Calu3 (cell line): ENCODE measurements at regions not wholly inside any gene's neighbourhood (a gene's known extent, or its start where the extent isn't known, plus 50 kb on each side); places are given as distances from the start of the nearest gene placed in this dataset.

Experiments used
- BruUV-seq: library from RNA; stranded (reverse); fragments of 400-500 nt; replicated peaks from 2 replicates; lab custom pipeline; 2021; lab: Mats Ljungman, UMichigan
- CTCF ChIA-PET: fragments of 300-600 bp; sonication (Branson Sonifier 250); formaldehyde crosslinking; loops from one replicate; lab custom pipeline; 2022; ENCODE audit warnings: antibody characterized with exemption; lab: Charles Lee
- DNase-seq: peaks from one replicate; pipeline ENCODE4 v3.0.0; 2022
- H3K27ac Mint-ChIP-seq: one replicate; pipeline ENCODE4 v1.8.0; 2022; ENCODE audit warnings: mixed read lengths; ENCODE audit not compliant: unreplicated experiment
- H3K27me3 Mint-ChIP-seq: one replicate; pipeline ENCODE4 v1.8.0; 2022; ENCODE audit warnings: mixed read lengths; ENCODE audit not compliant: unreplicated experiment
- H3K36me3 Mint-ChIP-seq: one replicate; pipeline ENCODE4 v1.8.0; 2022; ENCODE audit warnings: mild to moderate bottlenecking, moderate library complexity, mixed read lengths; ENCODE audit not compliant: insufficient read depth, unreplicated experiment
- H3K4me1 Mint-ChIP-seq: one replicate; pipeline ENCODE4 v1.8.0; 2022; ENCODE audit warnings: mild to moderate bottlenecking, low read depth, mixed read lengths; ENCODE audit not compliant: unreplicated experiment
- H3K4me3 Mint-ChIP-seq: one replicate; pipeline ENCODE4 v1.8.0; 2022; ENCODE audit warnings: mild to moderate bottlenecking, low read depth, moderate library complexity, mixed read lengths; ENCODE audit not compliant: unreplicated experiment
- H3K9me3 Mint-ChIP-seq: one replicate; pipeline ENCODE4 v1.8.0; 2022; ENCODE audit warnings: low read depth, mixed read lengths; ENCODE audit not compliant: unreplicated experiment
- intact Hi-C: fragments of 100-400 bp; cut with micrococcal nuclease; formaldehyde crosslinking; loops from one replicate; pipeline ENCODE4 v1.10.0; 2022; ENCODE audit not compliant: unreplicated experiment
- TF ChIP-seq, protein P1 (sequence below): fragments of 200-600 bp; IDR thresholded peaks from one replicate; pipeline ENCODE4 v1.8.0; 2022; ENCODE audit warnings: antibody characterized with exemption; ENCODE audit not compliant: unreplicated experiment

DNA sequence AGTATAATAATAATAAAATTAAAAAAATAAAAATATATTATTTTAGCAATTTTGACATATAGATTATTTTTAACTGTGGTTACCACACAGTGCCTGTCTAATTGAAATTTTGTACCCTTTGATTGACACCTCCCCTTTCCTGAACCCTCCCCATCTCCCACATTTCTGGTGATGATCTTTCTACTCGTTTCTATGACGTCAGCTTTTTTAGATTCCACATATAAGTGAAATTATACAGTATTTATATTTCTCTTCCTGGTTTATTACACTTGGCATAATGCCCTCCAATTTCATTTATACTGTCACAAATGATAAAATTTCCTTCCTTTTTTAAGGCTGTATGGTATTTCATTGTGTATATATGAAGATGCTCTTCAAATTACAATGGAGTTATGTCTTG is 258.1 kb upstream of the PTCHD4 start:
- H3K36me3 Mint-ChIP-seq: no peaks in the 10 kb centered on the region
- intact Hi-C loops: no loop called here
- H3K4me3 Mint-ChIP-seq: no peak overlapping the region
- no peaks in the 10 kb centered on the region for H3K27me3 Mint-ChIP-seq
- H3K9me3 Mint-ChIP-seq: peaks cover 3% of the 10 kb centered on the region
- TF ChIP-seq, protein P1, sequence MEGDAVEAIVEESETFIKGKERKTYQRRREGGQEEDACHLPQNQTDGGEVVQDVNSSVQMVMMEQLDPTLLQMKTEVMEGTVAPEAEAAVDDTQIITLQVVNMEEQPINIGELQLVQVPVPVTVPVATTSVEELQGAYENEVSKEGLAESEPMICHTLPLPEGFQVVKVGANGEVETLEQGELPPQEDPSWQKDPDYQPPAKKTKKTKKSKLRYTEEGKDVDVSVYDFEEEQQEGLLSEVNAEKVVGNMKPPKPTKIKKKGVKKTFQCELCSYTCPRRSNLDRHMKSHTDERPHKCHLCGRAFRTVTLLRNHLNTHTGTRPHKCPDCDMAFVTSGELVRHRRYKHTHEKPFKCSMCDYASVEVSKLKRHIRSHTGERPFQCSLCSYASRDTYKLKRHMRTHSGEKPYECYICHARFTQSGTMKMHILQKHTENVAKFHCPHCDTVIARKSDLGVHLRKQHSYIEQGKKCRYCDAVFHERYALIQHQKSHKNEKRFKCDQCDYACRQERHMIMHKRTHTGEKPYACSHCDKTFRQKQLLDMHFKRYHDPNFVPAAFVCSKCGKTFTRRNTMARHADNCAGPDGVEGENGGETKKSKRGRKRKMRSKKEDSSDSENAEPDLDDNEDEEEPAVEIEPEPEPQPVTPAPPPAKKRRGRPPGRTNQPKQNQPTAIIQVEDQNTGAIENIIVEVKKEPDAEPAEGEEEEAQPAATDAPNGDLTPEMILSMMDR: no peak
- no peaks in the 10 kb centered on the region for H3K4me1 Mint-ChIP-seq
- no peak overlapping the region for H3K27ac Mint-ChIP-seq
- CTCF ChIA-PET: no interaction called here
- DNase-seq: no peak
- BruUV-seq: no TSS peak

DNA sequence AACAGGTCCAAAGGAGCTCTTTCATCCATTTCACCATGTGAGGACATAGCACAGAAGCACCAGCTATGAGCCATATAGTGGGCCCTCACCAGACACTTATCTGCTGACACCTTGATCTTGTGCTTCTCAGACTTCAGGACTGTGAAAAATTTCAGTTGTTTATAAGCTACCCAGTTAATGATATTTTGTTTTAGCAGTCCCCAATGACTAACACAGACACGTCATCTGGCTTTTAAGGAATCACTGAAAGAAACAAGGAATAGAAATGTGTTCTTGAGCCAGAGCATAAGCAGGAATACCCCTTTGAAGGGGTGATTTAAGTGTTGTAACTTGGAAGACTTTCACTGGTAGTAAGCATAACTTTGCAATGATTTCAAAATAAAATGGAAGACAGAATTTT is 214.7 kb upstream of the PTCHD4 start:
- DNase-seq: no peak
- TF ChIP-seq, protein P1: no peak
- no peak overlapping the region for H3K27ac Mint-ChIP-seq
- H3K4me1 Mint-ChIP-seq: no peaks in the 10 kb centered on the region
- H3K36me3 Mint-ChIP-seq: no peaks in the 10 kb centered on the region
- CTCF ChIA-PET: no interaction called here
- H3K4me3 Mint-ChIP-seq: no peak overlapping the region
- no peaks in the 10 kb centered on the region for H3K9me3 Mint-ChIP-seq
- H3K27me3 Mint-ChIP-seq: no peaks in the 10 kb centered on the region
- no TSS peak for BruUV-seq
- intact Hi-C loops: no loop called here

DNA sequence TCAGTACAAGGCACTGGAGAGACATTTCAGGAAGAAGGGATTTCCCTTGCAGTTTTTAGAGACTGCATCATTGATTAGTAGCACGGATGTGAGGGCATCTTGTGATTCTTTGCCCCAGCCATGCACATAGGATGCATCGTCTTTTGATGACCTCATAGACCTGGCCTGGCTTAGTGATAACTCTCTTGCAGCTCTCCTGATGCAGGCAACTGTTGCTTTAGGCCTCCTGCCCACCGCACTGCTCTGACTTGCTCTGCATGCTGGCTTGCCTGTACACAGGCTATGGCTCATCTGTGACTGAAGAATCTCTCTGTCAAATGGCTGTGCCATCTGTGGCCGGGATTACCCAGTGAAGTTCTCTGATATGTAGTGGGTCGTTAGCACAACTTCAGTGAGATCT is 207.7 kb upstream of the PTCHD4 start:
- no TSS peak for BruUV-seq

DNA sequence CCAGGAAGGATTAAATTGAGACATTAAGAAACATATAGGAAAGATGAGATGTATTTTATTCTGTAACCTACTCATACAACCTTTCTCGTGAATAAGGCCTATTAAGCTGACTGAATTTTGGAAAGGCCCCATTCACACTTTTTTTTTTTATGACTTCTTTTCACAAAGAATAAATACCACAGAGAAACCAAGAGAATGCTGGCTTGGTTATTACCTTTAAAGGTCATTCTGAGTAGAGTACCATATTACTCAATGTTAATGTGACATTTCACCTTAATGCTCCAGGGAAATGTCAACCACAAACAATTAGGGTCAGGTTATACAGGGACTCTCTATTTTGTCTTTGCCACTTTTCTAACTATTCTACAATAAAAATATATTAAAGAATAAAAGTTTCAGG is 204.9 kb upstream of the PTCHD4 start:
- Mint-ChIP-seq H3K4me1 (no peaks in the 10 kb centered on the region), H3K36me3 (no peaks in the 10 kb centered on the region), H3K27ac (no peak overlapping the region), H3K27me3 (no peaks in the 10 kb centered on the region), H3K9me3 (no peaks in the 10 kb centered on the region), H3K4me3 (no peak overlapping the region)
- BruUV-seq: no TSS peak
- TF ChIP-seq, protein P1: no peak
- intact Hi-C loops: loop anchor here (10.0 kb wide), 1 partner anchor 449 kb away; no protein-coding TSS in a partner anchor
- no peak for DNase-seq
- CTCF ChIA-PET: no interaction called here

More for the DNA sequence above, 207.7 kb upstream of the PTCHD4 start:
- Mint-ChIP-seq H3K36me3 (no peaks in the 10 kb centered on the region), H3K4me3 (no peak overlapping the region), H3K4me1 (no peaks in the 10 kb centered on the region), H3K9me3 (no peaks in the 10 kb centered on the region), H3K27me3 (no peaks in the 10 kb centered on the region), H3K27ac (no peak overlapping the region)
- CTCF ChIA-PET: no interaction called here
- TF ChIP-seq, protein P1: no peak
- DNase-seq: no peak
- intact Hi-C loops: loop anchor here (10.0 kb wide), 1 partner anchor 446 kb away; no protein-coding TSS in a partner anchor
